H1 (cell line): ENCODE measurements at regions not wholly inside any gene's neighbourhood (a gene's known extent, or its start where the extent isn't known, plus 50 kb on each side); places are given as distances from the start of the nearest gene placed in this dataset.

ENCODE experiments used
- CTCF ChIA-PET: fragments of 300-600 bp; sonication (Branson Sonifier 250); formaldehyde crosslinking; loops from one replicate; lab custom pipeline; 2021; ENCODE audit not compliant: partially characterized antibody; lab: Charles Lee
- POLR2A ChIA-PET: fragments of 300-600 bp; sonication (Branson Sonifier 250); formaldehyde crosslinking; loops from one replicate; lab custom pipeline; 2021; ENCODE audit warnings: inconsistent platforms; ENCODE audit not compliant: partially characterized antibody; lab: Charles Lee
- DNase-seq, 2 experiments: peaks; one replicate each; pipeline versions ENCODE4 v3.0.0 to v3.0.0-alpha.2; 2010 to 2022; ENCODE audit warnings: low spot score in 2 of 2, low read depth in 1 of 2, mixed read lengths in 1 of 2
- FAIRE-seq: peaks from 2 replicates; lab custom pipeline; 2011; peaks lifted over from hg19 to GRCh38; lab: Jason Lieb, UNC
- H2AFZ ChIP-seq: 2 replicates; pipeline ENCODE4 v1.8.1; 2012; ENCODE audit warnings: low read length, inconsistent platforms
- H2AK5ac ChIP-seq: 2 replicates; pipeline ENCODE4 v1.6.1; 2013; ENCODE audit warnings: low read depth, low read length
- H2BK120ac ChIP-seq: replicated peaks from 2 replicates; pipeline ENCODE3; 2013; ENCODE audit warnings: low read depth, low read length, inconsistent platforms
- H2BK12ac ChIP-seq: 2 replicates; pipeline ENCODE4 v1.6.1; 2013; ENCODE audit warnings: low read depth, low read length
- H2BK15ac ChIP-seq: 2 replicates; pipeline ENCODE4 v1.6.1; 2013; ENCODE audit warnings: low read length
- H2BK20ac ChIP-seq: 2 replicates; pipeline ENCODE4 v1.6.1; 2013; ENCODE audit warnings: low read length
- H2BK5ac ChIP-seq: 2 replicates; pipeline ENCODE4 v1.6.1; 2013; ENCODE audit warnings: low read depth, low read length
- H3K14ac ChIP-seq: 2 replicates; pipeline ENCODE4 v1.6.1; 2013; ENCODE audit warnings: inconsistent platforms; ENCODE audit not compliant: insufficient read length
- H3K18ac ChIP-seq: 2 replicates; pipeline ENCODE4 v1.6.1; 2013; ENCODE audit warnings: low read length; ENCODE audit errors: extremely low read depth
- H3K23ac ChIP-seq: 2 replicates; pipeline ENCODE4 v1.6.1; 2013; ENCODE audit warnings: inconsistent platforms; ENCODE audit not compliant: insufficient read length
- H3K23me2 ChIP-seq: 2 replicates; pipeline ENCODE4 v1.6.1; 2013; ENCODE audit warnings: low read depth, low read length
- H3K27ac ChIP-seq: 2 replicates; pipeline ENCODE4 v1.6.1; 2011; ENCODE audit warnings: low read depth, low read length, inconsistent platforms
- H3K27me3 ChIP-seq, 4 experiments: replicated peaks in 1 of 4; 1 replicate in 1 of 4; 2 replicates in 3 of 4; pipeline versions ENCODE4 v1.6.1 to v1.8.1; 2011 to 2013; ENCODE audit warnings: low read length in 3 of 4, mild to moderate bottlenecking in 3 of 4, inconsistent platforms in 2 of 4, mixed read lengths in 2 of 4, moderate library complexity in 1 of 4; ENCODE audit not compliant: control insufficient read depth in 3 of 4, insufficient read depth in 3 of 4; ENCODE audit errors: extremely low read depth in 1 of 4
- H3K36me3 ChIP-seq, 4 experiments: 2 replicates each; pipeline versions ENCODE4 v1.6.1 to v1.8.1; 2011 to 2013; ENCODE audit warnings: mild to moderate bottlenecking in 4 of 4, low read length in 3 of 4, moderate library complexity in 2 of 4, control low read depth in 1 of 4, inconsistent platforms in 1 of 4; ENCODE audit not compliant: insufficient read depth in 4 of 4, control insufficient read depth in 2 of 4
- H3K4ac ChIP-seq: replicated peaks from 2 replicates; pipeline ENCODE3; 2013; ENCODE audit warnings: low read length, low read depth, mixed read lengths, inconsistent platforms; ENCODE audit not compliant: insufficient read length
- H3K4me1 ChIP-seq, 4 experiments: replicated peaks in 1 of 4; 1 replicate in 1 of 4; 2 replicates in 3 of 4; pipeline versions ENCODE4 v1.6.1 to v1.8.1; 2011 to 2013; ENCODE audit warnings: low read length in 3 of 4, inconsistent platforms in 2 of 4, mixed read lengths in 1 of 4; ENCODE audit not compliant: insufficient read depth in 4 of 4, control insufficient read depth in 3 of 4
- H3K4me2 ChIP-seq, 2 experiments: 2 replicates each; pipeline versions ENCODE4 v1.6.1 to v1.8.1; 2011 to 2013; ENCODE audit warnings: low read depth in 2 of 2, low read length in 2 of 2, control low read depth in 1 of 2, inconsistent platforms in 1 of 2, mild to moderate bottlenecking in 1 of 2; ENCODE audit not compliant: insufficient read depth in 1 of 2
- H3K4me3 ChIP-seq, 4 experiments: fragments of 200-600, 300-600 bp in 1 of 4; sonication (generic), shearing (Covaris generic), sonication (Bioruptor Twin) in 1 of 4; 2 replicates each; pipeline versions ENCODE4 v1.5.1 to v1.8.1; 2011 to 2016; ENCODE audit warnings: low read length in 4 of 4, low read depth in 3 of 4, control low read depth in 2 of 4, inconsistent platforms in 2 of 4, mild to moderate bottlenecking in 2 of 4, mixed read lengths in 1 of 4, moderate library complexity in 1 of 4; ENCODE audit not compliant: insufficient read depth in 2 of 4; ENCODE audit errors: extremely low read depth in 1 of 4
- H3K56ac ChIP-seq: replicated peaks from 2 replicates; pipeline ENCODE3; 2013; ENCODE audit warnings: low read depth, mild to moderate bottlenecking, mixed read lengths, low read length, inconsistent platforms; ENCODE audit not compliant: insufficient read length
- H3K79me1 ChIP-seq: 2 replicates; pipeline ENCODE4 v1.6.1; 2013; ENCODE audit warnings: low read depth, low read length, control low read depth
- H3K79me2 ChIP-seq, 2 experiments: 2 replicates each; pipeline versions ENCODE4 v1.6.1 to v1.8.1; 2012 to 2013; ENCODE audit warnings: low read length in 2 of 2, mild to moderate bottlenecking in 2 of 2, inconsistent platforms in 1 of 2; ENCODE audit not compliant: insufficient read depth in 2 of 2, control insufficient read depth in 1 of 2
- H3K9ac ChIP-seq, 4 experiments: replicated peaks in 1 of 4; 1 replicate in 1 of 4; 2 replicates in 3 of 4; pipeline versions ENCODE4 v1.6.1 to v1.8.1; 2011 to 2013; ENCODE audit warnings: low read depth in 3 of 4, low read length in 3 of 4, control low read depth in 2 of 4, mild to moderate bottlenecking in 2 of 4, moderate library complexity in 2 of 4, inconsistent platforms in 1 of 4; ENCODE audit errors: extremely low read depth in 1 of 4
- H3K9me3 ChIP-seq, 2 experiments: 2 replicates each; pipeline versions ENCODE4 v1.6.1 to v1.8.1; 2012 to 2013; ENCODE audit warnings: mild to moderate bottlenecking in 2 of 2, moderate library complexity in 2 of 2, control low read depth in 1 of 2, inconsistent platforms in 1 of 2, low read depth in 1 of 2, low read length in 1 of 2, mixed read lengths in 1 of 2; ENCODE audit not compliant: insufficient read depth in 2 of 2
- H4K20me1 ChIP-seq, 2 experiments: replicated peaks in 1 of 2; 2 replicates each; pipeline versions ENCODE3 to v1.8.1; 2011 to 2013; ENCODE audit warnings: inconsistent platforms in 2 of 2, low read length in 2 of 2, mild to moderate bottlenecking in 1 of 2; ENCODE audit not compliant: insufficient read depth in 2 of 2, control insufficient read depth in 1 of 2
- H4K5ac ChIP-seq: 2 replicates; pipeline ENCODE4 v1.6.1; 2013; ENCODE audit warnings: low read length, low read depth, mixed read lengths, inconsistent platforms; ENCODE audit not compliant: insufficient read length
- H4K8ac ChIP-seq: 2 replicates; pipeline ENCODE4 v1.8.0; 2013; ENCODE audit warnings: mild to moderate bottlenecking, moderate library complexity, low read length, inconsistent platforms; ENCODE audit not compliant: insufficient read depth; ENCODE audit errors: extremely low read depth
- H4K91ac ChIP-seq: replicated peaks from 2 replicates; pipeline ENCODE3; 2013; ENCODE audit warnings: low read length, mixed read lengths, inconsistent platforms; ENCODE audit not compliant: insufficient read length
- ASH2L ChIP-seq: fragments of 200-600, 300-600 bp; sonication (generic); IDR thresholded peaks from one replicate; pipeline ENCODE4 v1.7.1; 2017; ENCODE audit warnings: low read length
- BACH1 ChIP-seq: IDR thresholded peaks from 2 replicates; pipeline ENCODE4 v1.6.1; 2012; ENCODE audit warnings: low read length, improper control_type of control experiment
- BRCA1 ChIP-seq: IDR thresholded peaks from 2 replicates; pipeline ENCODE4 v1.6.1; 2012; ENCODE audit warnings: low read depth, low read length, improper control_type of control experiment
- CHD1 ChIP-seq: IDR thresholded peaks from 2 replicates; pipeline ENCODE4 v1.6.1; 2012; ENCODE audit warnings: low read depth, low read length, improper control_type of control experiment
- CTBP2 ChIP-seq: IDR thresholded peaks from 2 replicates; pipeline ENCODE4 v1.7.0; 2011; ENCODE audit warnings: borderline replicate concordance, mild to moderate bottlenecking, moderate library complexity, mixed read lengths, low read length; ENCODE audit not compliant: insufficient read depth, insufficient read length
- HDAC2 ChIP-seq, 2 experiments: fragments of 300-600 bp in 1 of 2; sonication (generic) in 1 of 2; IDR thresholded peaks; 2 replicates each; pipeline ENCODE4 v1.6.1; 2011 to 2012; ENCODE audit warnings: low read depth in 2 of 2, low read length in 2 of 2, mild to moderate bottlenecking in 2 of 2, moderate library complexity in 2 of 2, borderline replicate concordance in 1 of 2, inconsistent platforms in 1 of 2
- JUN ChIP-seq: IDR thresholded peaks from 2 replicates; pipeline ENCODE4 v1.6.1; 2011; ENCODE audit warnings: low read depth, mild to moderate bottlenecking, improper control_type of control experiment, low read length
- MAFK ChIP-seq: IDR thresholded peaks from 2 replicates; pipeline ENCODE4 v1.6.1; 2012; ENCODE audit warnings: low read depth, mild to moderate bottlenecking, improper control_type of control experiment, low read length
- NANOG ChIP-seq: IDR thresholded peaks from 2 replicates; pipeline ENCODE4 v1.6.1; 2011; ENCODE audit warnings: low read length, low read depth, mild to moderate bottlenecking, inconsistent platforms; ENCODE audit not compliant: insufficient read depth, poor library complexity, severe bottlenecking
- NRF1 ChIP-seq: IDR thresholded peaks from 2 replicates; pipeline ENCODE4 v1.6.1; 2011; ENCODE audit warnings: mild to moderate bottlenecking, low read depth, low read length, improper control_type of control experiment
- RFX5 ChIP-seq: IDR thresholded peaks from 2 replicates; pipeline ENCODE4 v1.6.1; 2011; ENCODE audit warnings: low read depth, low read length, improper control_type of control experiment, borderline replicate concordance
- RNF2 ChIP-seq: fragments of 200-900, 300-1000 bp; sonication (generic); IDR thresholded peaks from 2 replicates; pipeline ENCODE4 v1.7.1; 2016; ENCODE audit warnings: borderline replicate concordance, low read depth, mild to moderate bottlenecking, antibody characterized with exemption, low read length; ENCODE audit not compliant: poor library complexity, severe bottlenecking; ENCODE audit errors: missing control alignments
- SP4 ChIP-seq: IDR thresholded peaks from 2 replicates; pipeline ENCODE4 v1.6.1; 2012; ENCODE audit warnings: low read length, inconsistent platforms
- ZNF274 ChIP-seq: IDR thresholded peaks from 2 replicates; pipeline ENCODE4 v1.7.0; 2012; ENCODE audit warnings: low read length, borderline replicate concordance; ENCODE audit errors: extremely low read depth
- WGBS, 2 experiments: shearing (Covaris generic) in 1 of 2; methylation state at CpG; one replicate each; pipeline versions ENCODE4 v1.1.6 to v1.1.7; 2013 to 2015; ENCODE audit warnings: low lambda C conversion rate in 2 of 2, mixed read lengths in 2 of 2, inconsistent platforms in 1 of 2, low coverage in 1 of 2, missing lambda C conversion rate in 1 of 2; ENCODE audit not compliant: insufficient replicate concordance in 2 of 2, insufficient coverage in 1 of 2, insufficient read length in 1 of 2; ENCODE audit errors: extremely low coverage in 1 of 2, missing lambda C conversion rate in 1 of 2; 5-methylcytosine and 5-hydroxymethylcytosine counted together

DNA sequence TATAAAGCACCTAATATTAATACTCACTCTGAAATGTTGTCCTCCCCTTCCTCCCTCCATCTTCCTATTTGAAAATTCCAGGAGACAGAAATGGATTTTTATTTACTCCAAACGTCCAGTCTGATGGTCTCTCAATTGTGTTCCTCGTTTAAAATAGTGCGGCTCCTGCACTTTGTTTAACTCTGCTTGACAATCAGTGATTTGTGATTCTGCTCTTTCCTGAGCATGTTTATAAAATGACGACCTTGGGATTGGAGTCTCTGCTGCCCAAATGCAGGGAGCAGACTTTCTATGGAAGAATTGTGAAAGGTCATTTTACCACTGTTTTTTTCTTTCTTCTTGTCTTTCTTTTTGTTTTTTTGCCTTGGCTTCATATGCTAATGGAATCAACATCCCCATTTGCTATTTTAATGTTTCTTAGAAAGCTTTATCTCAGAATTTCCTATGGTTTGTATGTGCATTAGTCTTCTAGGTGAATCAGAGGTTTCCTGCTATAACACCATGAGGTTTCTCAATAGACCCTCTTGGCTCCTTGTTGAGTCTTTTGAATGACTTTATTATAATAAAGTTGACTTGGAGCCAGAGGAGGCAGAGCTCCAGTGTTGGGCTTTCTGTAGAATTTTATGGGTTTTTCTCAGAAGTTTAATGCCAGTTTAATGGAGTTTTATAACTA lies 376.5 kb downstream of the CDH11 start:
- H3K14ac ChIP-seq = no peak overlapping the region
- no peak overlapping the region for H2BK20ac ChIP-seq
- H2BK15ac ChIP-seq = no peak overlapping the region
- H4K20me1 ChIP-seq = no peaks in the 10 kb centered on the region
- no peak overlapping the region for H3K4me2 ChIP-seq
- H3K4me1 ChIP-seq = no peaks in the 10 kb centered on the region
- no peaks in the 10 kb centered on the region for H3K9me3 ChIP-seq
- no peaks in the 10 kb centered on the region for H3K79me1 ChIP-seq
- no peaks in the 10 kb centered on the region for H3K36me3 ChIP-seq
- H3K9ac ChIP-seq = no peak overlapping the region
- no peak overlapping the region for H3K23ac ChIP-seq
- no peak overlapping the region for H4K91ac ChIP-seq
- H4K5ac ChIP-seq = no peak overlapping the region
- H3K23me2 ChIP-seq = no peaks in the 10 kb centered on the region
- H4K8ac ChIP-seq = no peak overlapping the region
- no peak overlapping the region for H2AFZ ChIP-seq
- no peak overlapping the region for H3K4ac ChIP-seq
- H2AK5ac ChIP-seq = no peak overlapping the region
- WGBS, 2 experiments = 83% methylated on average over 4 of the region's 4 CpGs; no CpG with 5 or more reads in 1 of the 2 experiments
- H3K4me3 ChIP-seq = no peak overlapping the region
- no peak overlapping the region for H2BK12ac ChIP-seq
- H3K79me2 ChIP-seq = no peaks in the 10 kb centered on the region
- H3K27me3 ChIP-seq = no peaks in the 10 kb centered on the region
- H2BK120ac ChIP-seq = no peak overlapping the region
- no peak overlapping the region for H3K56ac ChIP-seq
- ChIA-PET CTCF (interaction anchor here (0.9 kb wide), 1 partner anchor 19 kb away, joined by 3 read pairs; no protein-coding TSS in a partner anchor), POLR2A (no interaction called here)
- FAIRE-seq (no peak), DNase-seq (no peak)
- no peak overlapping the region for H3K18ac ChIP-seq
- H2BK5ac ChIP-seq = no peak overlapping the region
- H3K27ac ChIP-seq = no peak overlapping the region
- TF ChIP-seq NANOG (no peak), CTBP2 (no peak), JUN (no peak), ZNF274 (no peak), HDAC2 (IDR thresholded peaks at IDR 0.05; ENCODE audit: borderline replicate concordance in 1 of 2, low read depth in 2 of 2, low read length in 2 of 2) (no peak), CHD1 (no peak), SP4 (no peak), RNF2 (no peak), BACH1 (no peak), RFX5 (no peak), BRCA1 (no peak), NRF1 (no peak), ASH2L (no peak), MAFK (no peak)
